Caco-2 (cell line): ENCODE measurements at regions not wholly inside any gene's neighbourhood (a gene's known extent, or its start where the extent isn't known, plus 50 kb on each side); places are given as distances from the start of the nearest gene placed in this dataset.
A peak's percentile ranks its signal among the peaks of the same experiment; 100 is the strongest.

Source experiments
- BruUV-seq: library from RNA; stranded (reverse); fragments of 400-500 nt; replicated peaks from 2 replicates; lab custom pipeline; 2021; lab: Mats Ljungman, UMichigan
- CTCF ChIA-PET: fragments of 300-600 bp; sonication (Branson Sonifier 250); formaldehyde crosslinking; loops from one replicate; lab custom pipeline; 2022; ENCODE audit warnings: antibody characterized with exemption; lab: Charles Lee
- POLR2A ChIA-PET: fragments of 300-600 bp; sonication (Branson Sonifier 250); formaldehyde crosslinking; loops from one replicate; lab custom pipeline; 2022; ENCODE audit warnings: antibody characterized with exemption; lab: Charles Lee
- DNase-seq, 2 experiments: peaks; one replicate each; pipeline versions ENCODE4 v3.0.0 to v3.0.0-alpha.2; 2020 to 2022
- H3K27me3 ChIP-seq: replicated peaks from 2 replicates; pipeline ENCODE4 v1.6.0; 2011; ENCODE audit warnings: low read length; ENCODE audit not compliant: control insufficient read depth, insufficient read depth
- H3K36me3 ChIP-seq: 2 replicates; pipeline ENCODE4 v1.5.1; 2011; ENCODE audit warnings: low read length; ENCODE audit not compliant: control insufficient read depth, insufficient read depth
- H3K4me1 ChIP-seq: fragments of 250-450 bp; sonication (Bioruptor Pico); 2 replicates; pipeline ENCODE4 v1.5.1; 2020; ENCODE audit warnings: mild to moderate bottlenecking
- H3K4me3 ChIP-seq: 2 replicates; pipeline ENCODE4 v1.5.1; 2011; ENCODE audit warnings: low read depth, mild to moderate bottlenecking, control low read depth, low read length
- H3K9me3 ChIP-seq: fragments of 250-450 bp; sonication (Bioruptor Pico); 2 replicates; pipeline ENCODE4 v1.5.1; 2020; ENCODE audit warnings: mild to moderate bottlenecking, moderate library complexity
- H3K27ac Mint-ChIP-seq: one replicate; pipeline ENCODE4 v1.8.0; 2022; ENCODE audit warnings: mixed read lengths; ENCODE audit not compliant: unreplicated experiment
- H3K27me3 Mint-ChIP-seq: one replicate; pipeline ENCODE4 v1.8.0; 2022; ENCODE audit warnings: mixed read lengths; ENCODE audit not compliant: insufficient read depth, unreplicated experiment
- H3K36me3 Mint-ChIP-seq: one replicate; pipeline ENCODE4 v1.8.0; 2022; ENCODE audit warnings: mild to moderate bottlenecking, mixed read lengths; ENCODE audit not compliant: insufficient read depth, unreplicated experiment
- H3K4me1 Mint-ChIP-seq: one replicate; pipeline ENCODE4 v1.8.0; 2022; ENCODE audit warnings: low read depth, mixed read lengths; ENCODE audit not compliant: unreplicated experiment
- H3K4me3 Mint-ChIP-seq: one replicate; pipeline ENCODE4 v1.8.0; 2022; ENCODE audit warnings: mild to moderate bottlenecking, moderate library complexity, mixed read lengths; ENCODE audit not compliant: unreplicated experiment
- H3K9me3 Mint-ChIP-seq: one replicate; pipeline ENCODE4 v1.8.0; 2022; ENCODE audit warnings: mixed read lengths; ENCODE audit not compliant: unreplicated experiment
- intact Hi-C: fragments of 100-400 bp; cut with micrococcal nuclease; formaldehyde crosslinking; loops from one replicate; pipeline ENCODE4 v1.10.0; 2022; ENCODE audit not compliant: unreplicated experiment
- TF ChIP-seq, protein P1 (sequence below), 2 experiments: fragments of 200-600 bp in 1 of 2; IDR thresholded peaks; 1 replicate in 1 of 2; 2 replicates in 1 of 2; pipeline versions ENCODE4 v1.5.1 to v1.8.0; 2011 to 2022; ENCODE audit warnings: antibody characterized with exemption in 1 of 2, control low read depth in 1 of 2, inconsistent platforms in 1 of 2, low read depth in 1 of 2, low read length in 1 of 2, mild to moderate bottlenecking in 1 of 2, moderate library complexity in 1 of 2; ENCODE audit not compliant: insufficient read depth in 1 of 2, severe bottlenecking in 1 of 2, unreplicated experiment in 1 of 2

DNA sequence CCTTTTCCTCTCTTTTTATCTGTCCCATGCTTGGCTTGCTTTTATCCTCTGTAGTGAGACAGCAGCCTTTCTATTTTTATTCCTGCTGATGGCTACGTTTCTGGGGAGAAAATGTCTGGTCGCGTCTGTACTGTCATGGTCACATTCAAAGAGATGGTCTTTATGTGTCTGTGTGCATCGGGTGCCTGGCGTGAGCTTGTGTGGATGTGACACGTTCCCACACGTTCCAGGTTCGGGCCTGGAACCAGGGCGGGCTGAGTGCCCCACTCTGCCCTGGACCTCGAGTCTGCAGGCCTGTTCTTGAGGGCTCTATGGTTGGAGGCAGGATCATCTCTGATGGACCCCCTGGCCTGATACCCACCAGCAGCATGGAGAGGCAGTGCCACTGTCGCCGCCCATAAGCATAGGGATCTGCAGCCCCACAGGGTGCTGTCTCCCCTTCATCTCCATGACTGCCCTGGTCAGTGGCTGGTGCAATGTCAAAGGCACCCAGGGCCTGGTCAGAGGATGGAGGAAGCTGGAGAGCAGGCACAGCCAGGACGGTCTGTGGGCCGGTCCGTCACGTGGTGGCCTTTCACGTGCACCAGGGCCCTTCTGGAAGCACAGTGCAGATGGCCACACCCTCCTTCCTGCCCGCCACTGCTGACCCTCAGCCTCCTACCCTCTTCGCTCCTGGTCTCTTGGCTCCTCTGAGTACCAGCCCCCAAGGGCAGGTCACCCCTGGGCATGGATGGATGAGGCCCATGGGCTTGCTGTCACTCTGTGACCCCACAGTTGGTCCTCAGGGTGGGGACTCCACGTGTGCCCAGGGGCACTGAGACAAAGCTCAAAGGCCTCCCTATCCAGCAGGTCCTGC, 149.2 kb upstream of the TWIST2 start:
- Mint-ChIP-seq H3K27ac (no peak overlapping the region), H3K36me3 (no peaks in the 10 kb centered on the region), H3K27me3 (peaks cover 2% of the 10 kb centered on the region), H3K4me1 (no peaks in the 10 kb centered on the region), H3K9me3 (no peaks in the 10 kb centered on the region), H3K4me3 (no peak overlapping the region)
- ChIA-PET CTCF (no interaction called here), POLR2A (no interaction called here)
- Histone ChIP-seq H3K9me3 (no peaks in the 10 kb centered on the region), H3K36me3 (no peaks in the 10 kb centered on the region), H3K4me3 (no peak overlapping the region), H3K4me1 (peaks cover 11% of the 10 kb centered on the region), H3K27me3 (no peaks in the 10 kb centered on the region)
- intact Hi-C loops = no loop called here
- TF ChIP-seq, protein P1, sequence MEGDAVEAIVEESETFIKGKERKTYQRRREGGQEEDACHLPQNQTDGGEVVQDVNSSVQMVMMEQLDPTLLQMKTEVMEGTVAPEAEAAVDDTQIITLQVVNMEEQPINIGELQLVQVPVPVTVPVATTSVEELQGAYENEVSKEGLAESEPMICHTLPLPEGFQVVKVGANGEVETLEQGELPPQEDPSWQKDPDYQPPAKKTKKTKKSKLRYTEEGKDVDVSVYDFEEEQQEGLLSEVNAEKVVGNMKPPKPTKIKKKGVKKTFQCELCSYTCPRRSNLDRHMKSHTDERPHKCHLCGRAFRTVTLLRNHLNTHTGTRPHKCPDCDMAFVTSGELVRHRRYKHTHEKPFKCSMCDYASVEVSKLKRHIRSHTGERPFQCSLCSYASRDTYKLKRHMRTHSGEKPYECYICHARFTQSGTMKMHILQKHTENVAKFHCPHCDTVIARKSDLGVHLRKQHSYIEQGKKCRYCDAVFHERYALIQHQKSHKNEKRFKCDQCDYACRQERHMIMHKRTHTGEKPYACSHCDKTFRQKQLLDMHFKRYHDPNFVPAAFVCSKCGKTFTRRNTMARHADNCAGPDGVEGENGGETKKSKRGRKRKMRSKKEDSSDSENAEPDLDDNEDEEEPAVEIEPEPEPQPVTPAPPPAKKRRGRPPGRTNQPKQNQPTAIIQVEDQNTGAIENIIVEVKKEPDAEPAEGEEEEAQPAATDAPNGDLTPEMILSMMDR (IDR thresholded peaks at IDR 0.05; ENCODE audit: insufficient read depth in 1 of 2, low read depth in 1 of 2, low read length in 1 of 2, severe bottlenecking in 1 of 2, unreplicated experiment in 1 of 2) = no peak
- DNase-seq = no peak
- BruUV-seq = no TSS peak

DNA sequence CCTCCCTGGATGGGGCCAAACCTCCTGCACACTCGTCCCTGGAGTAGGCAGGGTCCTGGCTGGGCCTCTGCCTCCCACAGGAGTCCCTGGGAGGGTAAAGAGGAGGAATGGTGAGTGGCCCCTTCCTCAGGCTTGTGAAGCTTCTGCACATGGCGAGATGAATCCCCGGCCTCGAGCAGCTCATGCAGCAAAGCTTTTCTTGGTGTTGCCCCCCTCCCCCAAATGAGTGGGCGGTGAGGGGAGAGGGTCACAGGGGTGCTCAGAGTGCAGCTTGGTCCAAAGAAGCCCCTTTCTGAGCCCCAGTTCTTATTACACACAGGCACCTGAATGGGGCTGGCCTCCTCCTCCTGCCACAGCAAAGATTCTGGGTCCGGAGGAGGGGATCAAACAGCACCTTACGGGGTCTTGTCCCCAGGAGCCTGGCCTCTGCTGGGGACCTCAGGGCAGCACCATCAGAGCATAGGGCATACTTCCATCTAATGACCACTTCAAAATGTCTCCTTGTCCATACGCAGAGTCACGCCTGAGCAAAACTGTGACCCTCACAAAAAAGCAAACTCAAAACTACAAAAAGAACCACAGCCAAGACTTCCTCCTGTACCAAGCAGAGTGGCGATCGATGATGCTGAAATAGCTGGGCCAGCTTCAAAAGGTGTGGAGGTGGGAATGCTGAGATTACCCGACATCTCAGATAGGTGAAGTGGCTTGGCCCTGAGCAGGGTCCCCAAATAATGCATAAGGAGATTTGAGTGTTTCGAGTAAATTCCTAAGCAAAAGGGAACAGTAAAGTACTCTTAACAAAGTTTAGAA, 148.4 kb upstream of the TWIST2 start:
- Mint-ChIP-seq H3K4me3 (no peak overlapping the region), H3K9me3 (no peaks in the 10 kb centered on the region), H3K27ac (peak overlapping the region; percentile 76), H3K27me3 (peaks cover 2% of the 10 kb centered on the region), H3K36me3 (no peaks in the 10 kb centered on the region), H3K4me1 (no peaks in the 10 kb centered on the region)
- ChIA-PET POLR2A (no interaction called here), CTCF (no interaction called here)
- BruUV-seq = no TSS peak
- TF ChIP-seq, protein P1 (IDR thresholded peaks at IDR 0.05; ENCODE audit: insufficient read depth in 1 of 2, low read depth in 1 of 2, low read length in 1 of 2, severe bottlenecking in 1 of 2, unreplicated experiment in 1 of 2) = no peak
- Histone ChIP-seq H3K4me1 (peaks cover 11% of the 10 kb centered on the region), H3K9me3 (no peaks in the 10 kb centered on the region), H3K27me3 (no peaks in the 10 kb centered on the region), H3K36me3 (no peaks in the 10 kb centered on the region), H3K4me3 (no peak overlapping the region)
- no peak for DNase-seq
- intact Hi-C loops = no loop called here

DNA sequence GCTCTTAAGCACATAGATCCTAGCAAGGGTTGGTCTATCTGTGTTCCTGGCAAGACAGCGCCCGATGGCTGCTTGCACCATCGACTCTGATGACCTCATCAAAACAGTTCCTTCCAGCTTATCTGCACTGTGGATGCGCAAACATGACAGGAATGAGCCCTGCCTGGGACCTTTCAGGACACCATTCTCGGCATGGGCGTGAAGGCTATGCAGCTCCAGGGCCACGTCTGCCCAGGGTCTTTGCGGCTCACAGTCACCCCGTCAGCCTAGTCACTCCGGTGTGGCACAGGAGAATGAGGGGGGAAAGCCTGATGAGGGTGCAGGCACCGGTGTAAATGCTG, 147.8 kb upstream of the TWIST2 start:
- Mint-ChIP-seq H3K36me3 (no peaks in the 10 kb centered on the region), H3K4me1 (no peaks in the 10 kb centered on the region), H3K27me3 (peaks cover 2% of the 10 kb centered on the region), H3K27ac (peak overlapping the region; percentile 76), H3K9me3 (no peaks in the 10 kb centered on the region), H3K4me3 (peak overlapping the region; percentile 35)
- Histone ChIP-seq H3K27me3 (no peaks in the 10 kb centered on the region), H3K4me3 (no peak overlapping the region), H3K4me1 (peaks cover 11% of the 10 kb centered on the region), H3K9me3 (no peaks in the 10 kb centered on the region), H3K36me3 (no peaks in the 10 kb centered on the region)
- intact Hi-C loops = no loop called here
- ChIA-PET POLR2A (no interaction called here), CTCF (no interaction called here)
- peak; percentile 50 to 66 for DNase-seq
- TF ChIP-seq, protein P1 (IDR thresholded peaks at IDR 0.05; ENCODE audit: insufficient read depth in 1 of 2, low read depth in 1 of 2, low read length in 1 of 2, severe bottlenecking in 1 of 2, unreplicated experiment in 1 of 2) = no peak
- BruUV-seq = no TSS peak
